GM12873 (cell line): ENCODE measurements at regions not wholly inside any gene's neighbourhood (a gene's known extent, or its start where the extent isn't known, plus 50 kb on each side); places are given as distances from the start of the nearest gene placed in this dataset.

Source experiments
- TF ChIP-seq, protein P1 (sequence below): IDR thresholded peaks from 2 replicates; pipeline ENCODE4 v1.5.1; 2012; ENCODE audit warnings: low read depth, mild to moderate bottlenecking, moderate library complexity, low read length, control low read depth; ENCODE audit not compliant: insufficient read depth; ENCODE audit errors: missing control alignments

DNA sequence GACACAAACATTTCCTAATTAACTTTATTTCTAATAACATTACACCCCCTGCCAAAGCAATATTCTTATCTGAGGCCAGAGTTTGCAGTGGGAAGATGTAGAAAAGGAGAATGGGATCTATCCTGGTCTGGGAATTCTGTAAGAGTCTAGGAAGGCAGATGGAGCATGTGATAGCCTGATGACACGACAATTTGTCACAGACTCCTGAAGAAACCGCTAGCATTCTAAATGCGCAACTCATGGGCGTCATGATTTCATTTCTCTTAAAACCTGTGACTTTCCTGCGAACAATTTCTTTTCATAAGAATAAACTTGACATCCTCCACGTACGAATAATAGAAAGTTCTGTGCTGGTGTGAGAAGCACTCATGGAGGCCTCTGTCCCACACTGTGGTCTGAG lies 72.9 kb upstream of the ATP10A start:
- TF ChIP-seq, protein P1, sequence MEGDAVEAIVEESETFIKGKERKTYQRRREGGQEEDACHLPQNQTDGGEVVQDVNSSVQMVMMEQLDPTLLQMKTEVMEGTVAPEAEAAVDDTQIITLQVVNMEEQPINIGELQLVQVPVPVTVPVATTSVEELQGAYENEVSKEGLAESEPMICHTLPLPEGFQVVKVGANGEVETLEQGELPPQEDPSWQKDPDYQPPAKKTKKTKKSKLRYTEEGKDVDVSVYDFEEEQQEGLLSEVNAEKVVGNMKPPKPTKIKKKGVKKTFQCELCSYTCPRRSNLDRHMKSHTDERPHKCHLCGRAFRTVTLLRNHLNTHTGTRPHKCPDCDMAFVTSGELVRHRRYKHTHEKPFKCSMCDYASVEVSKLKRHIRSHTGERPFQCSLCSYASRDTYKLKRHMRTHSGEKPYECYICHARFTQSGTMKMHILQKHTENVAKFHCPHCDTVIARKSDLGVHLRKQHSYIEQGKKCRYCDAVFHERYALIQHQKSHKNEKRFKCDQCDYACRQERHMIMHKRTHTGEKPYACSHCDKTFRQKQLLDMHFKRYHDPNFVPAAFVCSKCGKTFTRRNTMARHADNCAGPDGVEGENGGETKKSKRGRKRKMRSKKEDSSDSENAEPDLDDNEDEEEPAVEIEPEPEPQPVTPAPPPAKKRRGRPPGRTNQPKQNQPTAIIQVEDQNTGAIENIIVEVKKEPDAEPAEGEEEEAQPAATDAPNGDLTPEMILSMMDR, result no peak

DNA sequence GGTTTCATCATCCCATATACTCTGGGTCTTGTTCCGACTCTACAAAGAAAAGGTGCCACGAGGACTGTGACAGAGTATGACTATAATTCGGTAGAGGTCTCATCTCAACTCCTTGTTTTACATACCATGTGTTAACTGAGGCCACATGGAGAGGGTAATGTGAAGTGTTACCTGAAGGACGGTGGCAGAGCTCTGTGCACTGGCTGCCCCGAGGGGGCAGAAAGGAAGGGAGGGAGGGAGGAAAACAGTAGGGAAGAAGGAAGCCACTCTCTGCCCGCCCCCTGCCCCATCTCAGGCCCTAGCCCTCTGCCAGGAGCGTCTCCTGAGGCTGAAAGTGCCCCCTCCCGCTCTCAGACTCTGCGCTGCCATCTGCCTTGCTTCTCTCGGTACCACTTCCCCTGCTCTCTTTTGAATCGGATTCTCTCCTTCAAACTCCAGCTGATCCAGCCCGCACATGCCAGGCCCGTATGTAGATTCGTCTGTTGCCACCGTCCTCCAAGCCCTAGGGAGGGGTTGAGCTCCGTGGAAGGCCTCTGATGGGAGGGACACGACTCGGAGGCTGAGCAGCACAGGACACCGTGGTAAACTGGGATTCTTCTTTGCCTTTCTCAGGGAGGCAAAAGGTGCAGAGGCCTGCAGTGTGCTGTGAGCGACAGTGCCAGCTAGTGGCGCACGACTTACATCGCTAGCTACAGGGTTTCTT lies 70.5 kb upstream of the ATP10A start:
- TF ChIP-seq, protein P1, result peak; percentile 81

GRCh38 chr15:25932696-25933095 lies 69.6 kb upstream of the ATP10A start:
- TF ChIP-seq, protein P1, result no peak

DNA sequence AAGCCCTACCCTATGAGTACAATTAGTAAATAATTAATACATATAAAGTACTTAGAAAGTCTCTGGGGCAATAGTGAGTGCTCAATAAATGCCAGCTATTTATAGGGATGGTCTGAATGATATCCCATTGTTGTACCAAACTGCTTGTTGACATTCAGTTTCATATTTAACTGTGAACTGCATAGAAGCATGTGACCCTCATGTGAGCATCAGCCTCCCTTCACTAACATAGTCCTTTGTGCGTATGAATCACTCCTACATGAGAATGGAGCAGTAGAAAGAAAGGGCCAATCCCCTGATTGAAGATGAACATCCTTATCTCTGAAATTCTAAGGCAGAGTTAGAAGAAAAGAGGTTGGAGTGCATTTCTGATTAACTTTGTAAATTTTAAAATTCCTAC lies 68.7 kb upstream of the ATP10A start:
- TF ChIP-seq, protein P1, result no peak

DNA sequence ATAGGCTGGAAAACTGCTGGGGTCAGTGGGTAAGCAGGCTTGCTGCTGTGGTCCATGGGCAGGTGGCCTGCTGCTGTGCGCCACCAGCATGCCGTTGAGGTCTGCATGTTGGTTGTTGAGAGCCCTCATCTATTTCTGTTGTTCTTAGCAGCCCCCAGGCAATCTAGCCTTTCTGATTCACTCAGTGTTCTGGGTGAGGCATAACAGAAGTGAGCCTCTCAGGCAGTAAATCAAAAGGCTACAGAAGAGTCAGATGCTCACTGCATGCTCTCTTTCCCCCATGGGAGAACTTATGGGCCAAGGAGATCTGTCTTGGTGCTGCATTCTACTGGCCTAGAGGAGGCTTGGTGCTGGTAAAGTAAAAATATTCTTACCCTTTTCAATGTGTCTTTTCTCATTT lies 67.8 kb upstream of the ATP10A start:
- TF ChIP-seq, protein P1, result no peak
